Right lobe of liver (tissue), 6 donors: ENCODE measurements at regions not wholly inside any gene's neighbourhood (a gene's known extent, or its start where the extent isn't known, plus 50 kb on each side); places are given as distances from the start of the nearest gene placed in this dataset.

Experiments used
- ATAC-seq, 4 donors: fragments of 200-7000 bp; cut with Tn5 transposase; one replicate each; pipeline ENCODE4 v1.9.1; 2020; ENCODE audit warnings: mild to moderate bottlenecking in 4 of 4, moderate library complexity in 4 of 4
- DNase-seq, 3 donors: peaks; one replicate each; pipeline ENCODE4 v3.0.0-alpha.2; 2020
- H3K27ac ChIP-seq, 3 donors: fragments of 200-600 bp; one replicate each; pipeline ENCODE4 v1.8.0; 2022
- H3K27me3 ChIP-seq, 2 donors: fragments of 200-600 bp; one replicate each; pipeline ENCODE4 v1.8.0; 2022
- H3K36me3 ChIP-seq, 4 donors: fragments of 200-600 bp; sonication (generic) in 1 of 4; one replicate each; pipeline versions ENCODE4 v1.5.1 to v1.8.0; 2017 to 2022; ENCODE audit warnings: control low read depth in 1 of 4
- H3K4me1 ChIP-seq, 4 donors: fragments of 200-600 bp; sonication (generic) in 1 of 4; one replicate each; pipeline versions ENCODE4 v1.5.1 to v1.8.0; 2017 to 2022; ENCODE audit warnings: control low read depth in 1 of 4
- H3K4me3 ChIP-seq, 3 donors: fragments of 200-600 bp; one replicate each; pipeline ENCODE4 v1.8.0; 2022
- H3K9me3 ChIP-seq, 4 donors: fragments of 200-600 bp; sonication (generic) in 1 of 4; one replicate each; pipeline versions ENCODE4 v1.5.1 to v1.8.0; 2017 to 2022; ENCODE audit warnings: control low read depth in 1 of 4
- CTCF ChIP-seq, 4 donors: fragments of 200-600 bp in 3 of 4; fragments of 450-650 bp in 1 of 4; IDR thresholded peaks; one replicate each; pipeline versions ENCODE4 v1.5.1 to v1.8.0; 2016 to 2022; ENCODE audit warnings: antibody characterized with exemption in 4 of 4, mild to moderate bottlenecking in 2 of 4
- POLR2A ChIP-seq: fragments of 450-650 bp; IDR thresholded peaks from one replicate; pipeline ENCODE4 v1.6.1; 2017; ENCODE audit warnings: antibody characterized with exemption, mild to moderate bottlenecking
- WGBS: methylation state at CpG from one replicate; pipeline ENCODE4 v1.1.6; 2018; ENCODE audit warnings: low coverage, low lambda C conversion rate; ENCODE audit not compliant: insufficient coverage; ENCODE audit errors: missing lambda C conversion rate; 5-methylcytosine and 5-hydroxymethylcytosine counted together
- intact Hi-C, 2 donors: fragments of 100-400 bp; cut with DNase I; formaldehyde crosslinking; loops; one replicate each; pipeline versions ENCODE4 v1.11.2 to v1.14.1; 2022
- donor health status: DM: no; HTN: yes; CAD: no.
- donor health status: DM: no; HTN: no; CAD: no.
- donor health status: DM: no; HTN: no; CAD: no.
- donor health status: DM: no; HTN: yes; CAD: no.
- donor health status: DM: no; HTN: yes; CAD: no.

- Histone ChIP-seq H3K27ac (no peak overlapping the region), H3K36me3 (no peaks in the 10 kb centered on the region), H3K4me1 (no peaks in the 10 kb centered on the region), H3K27me3 (no peaks in the 10 kb centered on the region), H3K4me3 (no peak overlapping the region), H3K9me3 (no peaks in the 10 kb centered on the region)
- no peak for ATAC-seq
- DNase-seq = no peak
- TF ChIP-seq POLR2A (no peak), CTCF (IDR thresholded peaks at IDR 0.05) (no peak)
- 26% methylated on average over 2 of the region's 2 CpGs for WGBS
- intact Hi-C loops = no loop called here
Observed at GRCh38 chr13:62510906-62511655, 1095.4 kb upstream of the PCDH20 start.

GRCh38 chr13:62502588-62502987 lies 1086.9 kb upstream of the PCDH20 start:
- H3K27me3 ChIP-seq = no peaks in the 10 kb centered on the region
- H3K9me3 ChIP-seq = no peaks in the 10 kb centered on the region
- DNase-seq (no peak), ATAC-seq (no peak)
- TF ChIP-seq CTCF (IDR thresholded peaks at IDR 0.05) = no peak
- TF ChIP-seq POLR2A = no peak
- intact Hi-C loops = no loop called here
- no peak overlapping the region for H3K4me3 ChIP-seq
- WGBS = 57% methylated on average over 4 of the region's 4 CpGs
- H3K27ac ChIP-seq = no peak overlapping the region
- H3K36me3 ChIP-seq = no peaks in the 10 kb centered on the region
- no peaks in the 10 kb centered on the region for H3K4me1 ChIP-seq

GRCh38 chr13:62489731-62490130 lies 1074.1 kb upstream of the PCDH20 start:
- H3K36me3 ChIP-seq = no peaks in the 10 kb centered on the region
- intact Hi-C loops = no loop called here
- H3K27me3 ChIP-seq = no peaks in the 10 kb centered on the region

GRCh38 chr13:62483774-62484173 lies 1068.1 kb upstream of the PCDH20 start:
- DNase-seq (no peak), ATAC-seq (no peak)
- 58% methylated on average over 1 of the region's 1 CpG for WGBS
- intact Hi-C loops = no loop called here
- H3K27me3 ChIP-seq = no peaks in the 10 kb centered on the region
- TF ChIP-seq POLR2A (no peak), CTCF (IDR thresholded peaks at IDR 0.05) (no peak)
- no peaks in the 10 kb centered on the region for H3K36me3 ChIP-seq
- H3K4me3 ChIP-seq = no peak overlapping the region
- H3K4me1 ChIP-seq = no peaks in the 10 kb centered on the region
- no peak overlapping the region for H3K27ac ChIP-seq
- H3K9me3 ChIP-seq = no peaks in the 10 kb centered on the region

More at GRCh38 chr13:62489731-62490130, 1074.1 kb upstream of the PCDH20 start:
- DNase-seq = no peak
- 79% methylated on average over 1 of the region's 1 CpG for WGBS
- H3K9me3 ChIP-seq = no peaks in the 10 kb centered on the region
- no peak for ATAC-seq
- no peaks in the 10 kb centered on the region for H3K4me1 ChIP-seq
- no peak overlapping the region for H3K4me3 ChIP-seq
- H3K27ac ChIP-seq = no peak overlapping the region
- TF ChIP-seq CTCF (IDR thresholded peaks at IDR 0.05) (no peak), POLR2A (no peak)
